BLaER1 (cell line): ENCODE measurements at regions not wholly inside any gene's neighbourhood (a gene's known extent, or its start where the extent isn't known, plus 50 kb on each side); places are given as distances from the start of the nearest gene placed in this dataset.

Source experiments
- H3K27ac ChIP-seq: shearing (Covaris generic); formaldehyde crosslinking; 2 replicates; pipeline ENCODE4 v1.8.1; 2022
- H3K27me3 ChIP-seq: shearing (Covaris generic); formaldehyde crosslinking; 2 replicates; pipeline ENCODE4 v1.8.1; 2022
- H3K36me3 ChIP-seq: shearing (Covaris generic); formaldehyde crosslinking; 2 replicates; pipeline ENCODE4 v1.8.1; 2022
- H3K4me1 ChIP-seq: shearing (Covaris generic); formaldehyde crosslinking; 2 replicates; pipeline ENCODE4 v1.8.1; 2022
- H3K4me2 ChIP-seq: shearing (Covaris generic); formaldehyde crosslinking; 2 replicates; pipeline ENCODE4 v1.8.1; 2022
- H3K4me3 ChIP-seq: shearing (Covaris generic); formaldehyde crosslinking; 2 replicates; pipeline ENCODE4 v1.8.1; 2022
- H3K9ac ChIP-seq: shearing (Covaris generic); formaldehyde crosslinking; 2 replicates; pipeline ENCODE4 v1.8.1; 2022
- H3K9me3 ChIP-seq: shearing (Covaris generic); formaldehyde crosslinking; 2 replicates; pipeline ENCODE4 v1.8.1; 2022
- H4K20me1 ChIP-seq: shearing (Covaris generic); formaldehyde crosslinking; 2 replicates; pipeline ENCODE4 v1.8.1; 2022
- Cebpa-rat ChIP-seq: shearing (Covaris generic); IDR thresholded peaks from 2 replicates; pipeline ENCODE4 v1.8.1; 2022

DNA sequence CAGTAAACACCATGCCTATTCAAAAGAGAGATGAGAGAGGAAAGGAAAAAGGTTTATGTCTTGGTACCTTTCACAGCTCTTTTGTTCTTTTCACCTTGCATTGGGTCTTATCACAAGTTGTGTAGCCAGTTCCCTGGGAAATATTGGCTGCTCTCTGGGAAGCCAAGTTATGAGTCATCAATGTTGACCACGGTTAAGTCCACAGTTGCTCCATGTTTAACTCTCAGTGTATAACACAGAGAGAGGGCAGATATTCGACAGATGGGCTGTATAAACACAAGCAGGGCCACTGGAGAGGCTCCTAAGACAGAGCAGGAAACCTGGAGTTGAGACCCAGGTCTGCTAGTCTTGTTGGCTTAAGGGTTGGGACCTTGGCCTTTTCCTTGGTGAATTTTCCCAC is 718.6 kb downstream of the QKI start:
- no peak overlapping the region for H3K4me2 ChIP-seq
- no peak for TF ChIP-seq Cebpa-rat

GRCh38 chr6:164130585-164130984 is 716.1 kb downstream of the QKI start:
- Histone ChIP-seq H3K9ac (no peak overlapping the region), H3K4me3 (no peak overlapping the region), H3K4me2 (no peak overlapping the region), H3K9me3 (no peaks in the 10 kb centered on the region), H3K27me3 (no peaks in the 10 kb centered on the region), H3K36me3 (no peaks in the 10 kb centered on the region), H3K27ac (no peak overlapping the region), H4K20me1 (no peaks in the 10 kb centered on the region), H3K4me1 (no peaks in the 10 kb centered on the region)
- TF ChIP-seq Cebpa-rat: no peak

More for the DNA sequence above, 718.6 kb downstream of the QKI start:
- Histone ChIP-seq H3K27ac (no peak overlapping the region), H3K36me3 (no peaks in the 10 kb centered on the region), H3K27me3 (no peaks in the 10 kb centered on the region), H3K9ac (no peak overlapping the region), H3K9me3 (no peaks in the 10 kb centered on the region), H3K4me1 (no peaks in the 10 kb centered on the region), H3K4me3 (no peak overlapping the region), H4K20me1 (no peaks in the 10 kb centered on the region)

GRCh38 chr6:164130151-164130550 is 715.6 kb downstream of the QKI start:
- no peaks in the 10 kb centered on the region for H3K36me3 ChIP-seq
- TF ChIP-seq Cebpa-rat: no peak
- H4K20me1 ChIP-seq: no peaks in the 10 kb centered on the region
- H3K27ac ChIP-seq: no peak overlapping the region
- H3K27me3 ChIP-seq: no peaks in the 10 kb centered on the region
- H3K4me1 ChIP-seq: no peaks in the 10 kb centered on the region
- H3K4me3 ChIP-seq: no peak overlapping the region
- no peak overlapping the region for H3K4me2 ChIP-seq
- H3K9me3 ChIP-seq: no peaks in the 10 kb centered on the region
- H3K9ac ChIP-seq: no peak overlapping the region

DNA sequence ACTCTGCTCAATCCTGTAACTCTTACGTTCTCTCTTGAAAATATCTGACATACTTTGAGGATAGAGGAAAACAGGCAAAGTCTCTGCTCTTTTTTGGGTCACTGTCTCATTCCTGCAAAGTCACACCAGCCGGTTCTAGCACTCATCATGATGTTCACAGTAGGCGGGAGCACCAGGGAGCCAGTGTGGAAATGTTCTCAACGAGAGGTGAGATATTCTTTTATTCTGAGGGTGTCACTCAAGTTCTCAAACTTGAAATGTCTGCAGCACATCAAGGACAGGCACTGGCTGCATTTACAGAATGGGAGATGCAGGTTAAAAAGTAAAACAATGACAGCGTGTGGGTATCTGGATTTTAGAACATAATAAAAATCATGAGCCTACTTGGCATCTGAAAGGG is 714.7 kb downstream of the QKI start:
- Histone ChIP-seq H3K4me2 (no peak overlapping the region), H3K27me3 (no peaks in the 10 kb centered on the region), H4K20me1 (no peaks in the 10 kb centered on the region), H3K27ac (no peak overlapping the region), H3K9ac (no peak overlapping the region), H3K9me3 (no peaks in the 10 kb centered on the region), H3K36me3 (no peaks in the 10 kb centered on the region), H3K4me3 (no peak overlapping the region), H3K4me1 (no peaks in the 10 kb centered on the region)
- no peak for TF ChIP-seq Cebpa-rat

- Histone ChIP-seq H3K27ac (no peak overlapping the region), H3K4me2 (no peak overlapping the region), H3K36me3 (no peaks in the 10 kb centered on the region), H4K20me1 (no peaks in the 10 kb centered on the region), H3K27me3 (no peaks in the 10 kb centered on the region), H3K4me3 (no peak overlapping the region), H3K9ac (no peak overlapping the region), H3K9me3 (no peaks in the 10 kb centered on the region), H3K4me1 (no peaks in the 10 kb centered on the region)
- TF ChIP-seq Cebpa-rat: no peak
Measured at GRCh38 chr6:164128101-164128500, 713.6 kb downstream of the QKI start.

DNA sequence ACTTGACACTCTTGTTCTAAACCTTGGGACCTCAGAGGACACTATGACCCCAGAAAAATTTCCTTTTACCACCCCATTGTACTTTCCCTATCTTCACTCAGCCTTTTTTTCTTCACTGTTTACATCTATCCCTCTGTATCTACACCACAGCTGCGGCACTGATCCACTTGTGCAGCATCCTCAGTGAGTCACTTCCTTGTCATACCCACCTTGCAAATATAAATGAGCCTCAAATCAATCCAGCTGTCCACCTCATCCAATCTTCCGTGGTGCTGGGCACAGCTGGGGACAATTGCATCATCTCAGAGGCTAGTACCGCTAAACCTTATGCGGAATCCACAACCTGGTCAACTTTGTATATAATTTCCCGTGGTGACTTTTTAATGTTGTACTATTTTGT is 710.5 kb downstream of the QKI start:
- Histone ChIP-seq H3K4me3 (no peak overlapping the region), H3K9me3 (no peaks in the 10 kb centered on the region), H3K4me1 (no peaks in the 10 kb centered on the region), H4K20me1 (no peaks in the 10 kb centered on the region), H3K27me3 (no peaks in the 10 kb centered on the region), H3K4me2 (no peak overlapping the region), H3K27ac (no peak overlapping the region), H3K36me3 (no peaks in the 10 kb centered on the region), H3K9ac (no peak overlapping the region)
- TF ChIP-seq Cebpa-rat: no peak

DNA sequence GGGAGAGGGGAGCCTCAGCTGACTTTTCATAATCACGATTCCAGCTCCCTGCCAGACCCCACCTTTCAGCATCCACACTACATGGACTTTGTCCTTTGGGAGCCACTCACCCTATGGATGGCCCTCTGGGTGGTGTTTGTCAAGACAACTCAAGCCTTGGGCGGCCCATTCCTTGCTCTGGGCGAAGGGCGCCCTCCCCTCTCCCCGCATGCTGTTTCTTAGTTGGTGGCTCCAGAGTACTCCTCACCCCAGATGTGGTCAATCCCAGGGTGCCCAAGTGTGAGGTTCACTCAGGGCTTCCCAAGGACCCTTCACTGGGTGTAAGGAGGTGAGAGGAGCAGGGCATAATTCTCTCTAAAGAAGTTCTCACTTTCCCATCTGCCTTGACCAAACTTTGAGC is 710.0 kb downstream of the QKI start:
- no peaks in the 10 kb centered on the region for H3K4me1 ChIP-seq
- TF ChIP-seq Cebpa-rat: no peak
- no peak overlapping the region for H3K27ac ChIP-seq
- H3K27me3 ChIP-seq: no peaks in the 10 kb centered on the region
- no peak overlapping the region for H3K9ac ChIP-seq
- H4K20me1 ChIP-seq: no peaks in the 10 kb centered on the region
- no peak overlapping the region for H3K4me3 ChIP-seq
- H3K4me2 ChIP-seq: no peak overlapping the region
- no peaks in the 10 kb centered on the region for H3K9me3 ChIP-seq
- no peaks in the 10 kb centered on the region for H3K36me3 ChIP-seq

DNA sequence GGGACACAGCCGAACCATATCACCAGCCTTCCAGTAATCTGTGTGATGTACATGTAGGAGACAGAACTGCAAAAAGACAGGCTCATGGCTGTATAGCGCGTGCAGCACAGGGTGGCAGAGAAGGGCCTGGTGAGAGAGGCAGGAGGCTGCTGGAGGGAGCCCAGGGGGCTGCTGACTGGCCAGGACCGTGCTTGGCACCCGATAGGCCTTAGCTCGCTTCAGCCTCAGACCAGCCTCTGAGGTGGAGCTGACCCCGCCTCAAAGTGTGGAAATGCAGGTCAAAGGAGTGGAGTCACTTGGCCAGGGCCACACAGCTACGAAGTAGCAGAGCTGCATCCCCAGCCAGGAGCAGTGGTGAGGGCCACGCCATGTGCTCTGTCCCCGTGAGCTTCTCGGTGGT is 707.6 kb downstream of the QKI start:
- Histone ChIP-seq H3K4me3 (no peak overlapping the region), H4K20me1 (no peaks in the 10 kb centered on the region), H3K4me2 (no peak overlapping the region), H3K9ac (no peak overlapping the region), H3K9me3 (no peaks in the 10 kb centered on the region), H3K36me3 (no peaks in the 10 kb centered on the region), H3K27ac (no peak overlapping the region), H3K4me1 (no peaks in the 10 kb centered on the region), H3K27me3 (no peaks in the 10 kb centered on the region)
- TF ChIP-seq Cebpa-rat: no peak

DNA sequence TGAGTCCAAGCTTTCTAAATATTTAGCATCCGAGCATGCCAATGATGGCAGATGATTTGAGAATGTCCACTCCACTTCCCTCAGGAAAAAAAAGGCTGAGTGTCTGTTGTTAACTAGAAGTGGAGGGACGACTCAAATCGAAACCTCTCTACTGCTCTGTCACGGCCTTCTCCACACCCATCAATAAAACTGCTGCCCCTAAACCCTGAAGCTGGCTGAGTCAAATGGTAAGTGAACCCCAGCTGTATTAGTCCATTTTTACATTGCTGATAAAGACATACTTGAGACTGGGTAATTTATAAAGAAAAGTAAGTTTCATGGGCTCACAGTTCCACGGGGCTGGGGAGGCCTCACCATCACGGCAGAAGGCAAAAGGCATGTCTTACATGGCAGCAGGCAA is 707.0 kb downstream of the QKI start:
- no peak overlapping the region for H3K4me2 ChIP-seq
- no peak overlapping the region for H3K4me3 ChIP-seq
- H3K4me1 ChIP-seq: no peaks in the 10 kb centered on the region
- H3K9ac ChIP-seq: no peak overlapping the region
- H4K20me1 ChIP-seq: no peaks in the 10 kb centered on the region
- no peak for TF ChIP-seq Cebpa-rat
- no peaks in the 10 kb centered on the region for H3K27me3 ChIP-seq
- H3K27ac ChIP-seq: no peak overlapping the region
- no peaks in the 10 kb centered on the region for H3K36me3 ChIP-seq
- H3K9me3 ChIP-seq: no peaks in the 10 kb centered on the region

GRCh38 chr6:164114651-164115050 is 700.1 kb downstream of the QKI start:
- Histone ChIP-seq H3K9me3 (no peaks in the 10 kb centered on the region), H3K27me3 (no peaks in the 10 kb centered on the region), H3K4me3 (no peak overlapping the region), H3K4me1 (peaks cover under 1% of the 10 kb centered on the region; the same call in 1 of the 2 replicates), H3K27ac (no peak overlapping the region), H4K20me1 (no peaks in the 10 kb centered on the region), H3K4me2 (no peak overlapping the region), H3K36me3 (no peaks in the 10 kb centered on the region), H3K9ac (no peak overlapping the region)
- no peak for TF ChIP-seq Cebpa-rat

- Histone ChIP-seq H4K20me1 (no peaks in the 10 kb centered on the region), H3K4me2 (no peak overlapping the region), H3K36me3 (no peaks in the 10 kb centered on the region), H3K9ac (no peak overlapping the region), H3K27me3 (no peaks in the 10 kb centered on the region), H3K9me3 (no peaks in the 10 kb centered on the region), H3K27ac (no peak overlapping the region), H3K4me3 (no peak overlapping the region), H3K4me1 (peaks cover 7% of the 10 kb centered on the region)
- no peak for TF ChIP-seq Cebpa-rat
Measured at GRCh38 chr6:164114051-164114450, 699.5 kb downstream of the QKI start.
